Transverse colon (tissue), 4 donors: ENCODE measurements at regions not wholly inside any gene's neighbourhood (a gene's known extent, or its start where the extent isn't known, plus 50 kb on each side); places are given as distances from the start of the nearest gene placed in this dataset.

Experiments used
- DNase-seq: peaks from one replicate; pipeline ENCODE4 v3.0.0-alpha.2; 2019
- H3K27ac ChIP-seq, 4 donors: fragments of 200-600 bp; sonication (generic); 2 replicates each; pipeline ENCODE4 v1.5.1; 2016 to 2018; ENCODE audit warnings: inconsistent platforms in 4 of 4
- H3K27me3 ChIP-seq: fragments of 200-600 bp; sonication (generic); 2 replicates; pipeline ENCODE4 v1.5.1; 2017; ENCODE audit warnings: inconsistent platforms
- H3K36me3 ChIP-seq, 4 donors: fragments of 200-600 bp; sonication (generic); 2 replicates each; pipeline ENCODE4 v1.5.1; 2017 to 2019; ENCODE audit warnings: inconsistent platforms in 4 of 4
- H3K4me1 ChIP-seq, 4 donors: fragments of 200-600 bp; sonication (generic); 2 replicates each; pipeline ENCODE4 v1.5.1; 2017 to 2020; ENCODE audit warnings: inconsistent platforms in 4 of 4
- H3K4me3 ChIP-seq, 4 donors: fragments of 200-600 bp; sonication (generic); 1 replicate in 1 of 4; 2 replicates in 3 of 4; pipeline versions ENCODE4 v1.5.1 to v1.6.1; 2017 to 2019; ENCODE audit warnings: inconsistent platforms in 4 of 4
- H3K9me3 ChIP-seq, 2 donors: fragments of 200-600 bp; sonication (generic); 2 replicates each; pipeline ENCODE4 v1.5.1; 2017 to 2019; ENCODE audit warnings: inconsistent platforms in 2 of 2
- EP300 ChIP-seq: sonication (generic); formaldehyde crosslinking; IDR thresholded peaks from one replicate; pipeline ENCODE4 v1.6.1; 2017; ENCODE audit warnings: antibody characterized with exemption, low read depth
- POLR2A ChIP-seq: fragments of 450-650 bp; IDR thresholded peaks from one replicate; pipeline ENCODE4 v1.6.1; 2016; ENCODE audit warnings: antibody characterized with exemption, mild to moderate bottlenecking, moderate library complexity
- POLR2AphosphoS5 ChIP-seq, 3 donors: sonication (generic); formaldehyde crosslinking; IDR thresholded peaks; one replicate each; pipeline ENCODE4 v1.6.1; 2016; ENCODE audit warnings: antibody characterized with exemption in 3 of 3
- WGBS, 2 donors: methylation state at CpG; one replicate each; pipeline ENCODE4 v1.1.5; 2018; ENCODE audit warnings: low coverage in 1 of 2; 5-methylcytosine and 5-hydroxymethylcytosine counted together
- in situ Hi-C, 4 donors: fragments of 200-750 bp; cut with MboI; loops; one replicate each; pipeline versions ENCODE4 v1.15.0 to v1.15.1; 2017; ENCODE audit warnings: low sequenced_read_pairs in 3 of 4, low pct_ligation_motif_present in 1 of 4, low pct_unique_long_range_greater_than_20kb in 1 of 4
- intact Hi-C: fragments of 100-400 bp; cut with DNase I; formaldehyde crosslinking; loops from one replicate; pipeline ENCODE4 v1.15.1; 2023; ENCODE audit warnings: low total_unique reads
- TF ChIP-seq, protein P1 (sequence below), 5 experiments: fragments of 200-600 bp in 3 of 5; fragments of 450-650 bp in 2 of 5; sonication (generic) in 3 of 5; IDR thresholded peaks; 1 replicate in 2 of 5; 2 replicates in 3 of 5; pipeline ENCODE4 v1.5.1; 2016 to 2017; ENCODE audit warnings: antibody characterized with exemption in 5 of 5, inconsistent platforms in 3 of 5, mild to moderate bottlenecking in 2 of 5, moderate library complexity in 1 of 5

DNA sequence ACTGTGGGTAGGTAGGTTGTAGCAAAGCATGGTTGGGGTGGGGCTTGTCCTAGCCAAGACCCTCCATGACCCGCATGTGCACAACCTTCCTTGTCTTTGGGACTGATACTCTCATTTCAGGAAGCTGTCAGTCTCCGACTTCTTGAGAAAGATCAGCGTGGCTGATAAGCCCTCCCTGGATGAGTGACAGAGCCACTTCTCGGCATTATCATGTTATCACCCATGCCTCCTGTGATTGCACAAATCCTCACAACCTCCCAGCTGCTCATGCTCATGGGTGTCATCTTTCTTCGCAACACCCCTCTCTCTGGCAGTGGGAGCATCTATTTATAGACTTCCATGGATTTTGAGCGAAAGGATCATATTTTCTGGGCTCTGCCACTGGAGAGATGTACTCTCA is 314.2 kb downstream of the FOXL1 start:
- WGBS, 2 donors: 76 to 78% methylated on average over 2 to 6 of the region's 6 CpGs
- H3K4me3 ChIP-seq: no peak overlapping the region
- no peaks in the 10 kb centered on the region for H3K4me1 ChIP-seq
- intact Hi-C loops (no loop called here), in situ Hi-C loops (no loop called here)
- H3K36me3 ChIP-seq: no peaks in the 10 kb centered on the region
- no peaks in the 10 kb centered on the region for H3K9me3 ChIP-seq
- TF ChIP-seq POLR2AphosphoS5 (IDR thresholded peaks at IDR 0.05) (no peak), POLR2A (no peak), EP300 (no peak)
- TF ChIP-seq, protein P1, sequence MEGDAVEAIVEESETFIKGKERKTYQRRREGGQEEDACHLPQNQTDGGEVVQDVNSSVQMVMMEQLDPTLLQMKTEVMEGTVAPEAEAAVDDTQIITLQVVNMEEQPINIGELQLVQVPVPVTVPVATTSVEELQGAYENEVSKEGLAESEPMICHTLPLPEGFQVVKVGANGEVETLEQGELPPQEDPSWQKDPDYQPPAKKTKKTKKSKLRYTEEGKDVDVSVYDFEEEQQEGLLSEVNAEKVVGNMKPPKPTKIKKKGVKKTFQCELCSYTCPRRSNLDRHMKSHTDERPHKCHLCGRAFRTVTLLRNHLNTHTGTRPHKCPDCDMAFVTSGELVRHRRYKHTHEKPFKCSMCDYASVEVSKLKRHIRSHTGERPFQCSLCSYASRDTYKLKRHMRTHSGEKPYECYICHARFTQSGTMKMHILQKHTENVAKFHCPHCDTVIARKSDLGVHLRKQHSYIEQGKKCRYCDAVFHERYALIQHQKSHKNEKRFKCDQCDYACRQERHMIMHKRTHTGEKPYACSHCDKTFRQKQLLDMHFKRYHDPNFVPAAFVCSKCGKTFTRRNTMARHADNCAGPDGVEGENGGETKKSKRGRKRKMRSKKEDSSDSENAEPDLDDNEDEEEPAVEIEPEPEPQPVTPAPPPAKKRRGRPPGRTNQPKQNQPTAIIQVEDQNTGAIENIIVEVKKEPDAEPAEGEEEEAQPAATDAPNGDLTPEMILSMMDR (IDR thresholded peaks at IDR 0.05): no peak
- no peak overlapping the region for H3K27ac ChIP-seq
- DNase-seq: no peak
- H3K27me3 ChIP-seq: peaks cover 16% of the 10 kb centered on the region

DNA sequence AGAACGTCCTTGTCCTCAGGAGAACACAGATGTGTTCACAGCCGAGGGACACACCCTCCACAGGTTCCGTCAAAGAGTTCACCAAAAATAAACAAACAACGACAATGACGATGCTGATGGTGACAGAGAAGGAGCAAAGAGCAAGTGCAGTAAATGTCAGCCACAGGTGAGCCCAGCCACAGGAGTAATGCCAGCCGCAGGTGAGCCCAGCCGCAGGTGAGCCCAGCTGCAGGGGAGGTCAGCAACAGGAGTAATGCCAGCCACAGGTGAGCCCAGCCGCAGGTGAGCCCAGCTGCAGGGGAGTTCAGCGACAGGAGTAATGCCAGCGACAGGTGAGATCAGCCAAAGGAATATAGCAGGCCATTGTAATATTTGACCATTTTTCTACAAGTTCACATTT is 315.2 kb downstream of the FOXL1 start:
- Histone ChIP-seq H3K27me3 (peaks cover 16% of the 10 kb centered on the region), H3K36me3 (no peaks in the 10 kb centered on the region), H3K4me3 (no peak overlapping the region), H3K27ac (no peak overlapping the region), H3K9me3 (no peaks in the 10 kb centered on the region), H3K4me1 (no peaks in the 10 kb centered on the region)
- intact Hi-C loops (no loop called here), in situ Hi-C loops (no loop called here)
- WGBS, 2 donors: 54 to 65% methylated on average over 5 to 10 of the region's 10 CpGs
- DNase-seq: no peak
- TF ChIP-seq EP300 (no peak), POLR2AphosphoS5 (IDR thresholded peaks at IDR 0.05) (no peak), POLR2A (no peak)
- TF ChIP-seq, protein P1 (IDR thresholded peaks at IDR 0.05): no peak

DNA sequence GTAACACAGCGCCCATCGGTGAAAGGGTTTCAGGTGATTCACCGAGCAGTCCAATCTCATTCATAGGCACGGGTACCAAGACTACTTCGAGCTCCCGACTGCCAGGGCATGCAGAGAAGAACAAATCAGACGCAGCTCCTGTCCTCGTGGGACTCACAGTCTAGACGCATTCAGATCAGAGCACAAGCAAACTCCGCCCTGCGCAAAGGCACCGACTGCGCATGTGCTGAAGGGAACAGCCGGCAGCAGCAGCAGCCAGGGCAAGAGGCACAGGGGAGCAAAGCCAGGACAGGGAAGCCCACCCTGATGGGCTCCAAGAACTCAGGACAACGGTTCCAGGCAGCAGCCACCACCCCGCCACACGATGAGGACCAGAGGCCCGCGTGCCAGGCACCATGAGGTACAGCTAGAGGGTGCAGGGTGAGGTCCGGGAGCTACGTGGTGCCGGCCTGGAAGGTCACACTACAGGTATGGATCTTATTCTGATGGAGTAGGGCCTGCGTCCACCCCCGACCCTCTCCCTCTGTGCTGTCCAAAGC is 315.7 kb downstream of the FOXL1 start:
- H3K9me3 ChIP-seq: no peaks in the 10 kb centered on the region
- H3K4me1 ChIP-seq: no peaks in the 10 kb centered on the region
- no peak for DNase-seq
- H3K4me3 ChIP-seq: no peak overlapping the region
- in situ Hi-C loops (no loop called here), intact Hi-C loops (no loop called here)
- 86% methylated on average over 24 of the region's 24 CpGs; no CpG with 5 or more reads in 1 of the 2 donors for WGBS, 2 donors
- no peaks in the 10 kb centered on the region for H3K36me3 ChIP-seq
- TF ChIP-seq POLR2A (no peak), POLR2AphosphoS5 (IDR thresholded peaks at IDR 0.05) (no peak), EP300 (no peak)
- TF ChIP-seq, protein P1 (IDR thresholded peaks at IDR 0.05): no peak
- no peak overlapping the region for H3K27ac ChIP-seq
- peaks cover 16% of the 10 kb centered on the region for H3K27me3 ChIP-seq

DNA sequence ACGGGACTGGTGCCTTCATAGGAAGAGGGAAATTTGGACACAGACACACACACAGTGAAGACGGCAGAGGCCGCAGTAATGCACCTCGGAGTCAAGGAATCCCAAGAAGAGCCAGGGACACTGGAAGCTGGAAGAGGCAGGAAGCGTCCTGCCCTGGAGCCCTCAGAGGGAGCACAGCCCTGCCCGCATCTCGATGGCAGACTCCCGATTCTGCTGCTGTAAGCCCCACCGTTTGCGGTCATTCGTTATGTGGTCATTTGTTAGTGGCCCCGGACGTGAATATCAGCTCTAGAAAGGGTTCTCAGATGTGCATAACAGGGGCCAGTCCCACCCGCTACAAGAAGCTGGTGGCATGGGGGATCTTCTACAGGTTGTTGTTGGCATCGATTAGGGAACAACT is 316.6 kb downstream of the FOXL1 start:
- intact Hi-C loops (no loop called here), in situ Hi-C loops (no loop called here)
- 80 to 81% methylated on average over 7 to 15 of the region's 15 CpGs for WGBS, 2 donors
- DNase-seq: no peak
- Histone ChIP-seq H3K36me3 (no peaks in the 10 kb centered on the region), H3K9me3 (no peaks in the 10 kb centered on the region), H3K4me3 (no peak overlapping the region), H3K27me3 (peaks cover 16% of the 10 kb centered on the region), H3K27ac (no peak overlapping the region), H3K4me1 (no peaks in the 10 kb centered on the region)
- no peak for TF ChIP-seq POLR2AphosphoS5 (IDR thresholded peaks at IDR 0.05)

DNA sequence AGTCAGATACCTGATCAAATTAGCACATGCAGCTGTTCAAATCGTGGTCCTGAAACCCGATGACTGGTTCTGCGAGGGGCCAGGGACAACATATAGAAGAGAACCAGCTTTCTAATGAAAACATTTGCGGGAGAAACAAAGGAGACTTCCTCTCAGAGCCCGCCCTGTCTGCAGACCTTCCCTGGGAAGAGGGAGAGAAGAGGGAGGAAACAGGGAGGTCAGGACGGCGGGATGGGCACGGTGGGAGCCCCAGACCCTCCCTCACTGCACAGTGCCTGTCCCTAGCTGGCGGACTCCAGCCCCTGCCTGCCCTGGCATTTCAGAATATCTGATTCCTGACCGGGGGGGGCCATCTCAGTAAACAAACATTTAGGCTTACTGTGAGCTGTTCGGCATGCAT is 317.3 kb downstream of the FOXL1 start:
- no peaks in the 10 kb centered on the region for H3K9me3 ChIP-seq
- DNase-seq: no peak
- H3K4me1 ChIP-seq: no peaks in the 10 kb centered on the region
- peaks cover 16% of the 10 kb centered on the region for H3K27me3 ChIP-seq
- in situ Hi-C loops: no loop called here
- no peak overlapping the region for H3K4me3 ChIP-seq
- WGBS, 2 donors: 37 to 67% methylated on average over 1 to 11 of the region's 11 CpGs
- H3K36me3 ChIP-seq: no peaks in the 10 kb centered on the region
- no peak for TF ChIP-seq EP300
- TF ChIP-seq, protein P1 (IDR thresholded peaks at IDR 0.05): no peak
- TF ChIP-seq POLR2AphosphoS5 (IDR thresholded peaks at IDR 0.05): no peak
- no peak for TF ChIP-seq POLR2A
- intact Hi-C loops: no loop called here
- H3K27ac ChIP-seq: no peak overlapping the region
